A673 (cell line): ENCODE measurements at regions not wholly inside any gene's neighbourhood (a gene's known extent, or its start where the extent isn't known, plus 50 kb on each side); places are given as distances from the start of the nearest gene placed in this dataset.

Source experiments
- BruUV-seq: library from RNA; stranded (reverse); fragments of 400-500 nt; replicated peaks from 2 replicates; lab custom pipeline; 2021; lab: Mats Ljungman, UMichigan
- CTCF ChIA-PET: fragments of 300-600 bp; sonication (Branson Sonifier 250); formaldehyde crosslinking; loops from one replicate; lab custom pipeline; 2022; ENCODE audit warnings: antibody characterized with exemption; lab: Charles Lee
- POLR2A ChIA-PET: fragments of 300-600 bp; sonication (Branson Sonifier 250); formaldehyde crosslinking; loops from one replicate; lab custom pipeline; 2022; ENCODE audit warnings: antibody characterized with exemption; ENCODE audit not compliant: low non-redundant PET; lab: Charles Lee
- DNase-seq: peaks from one replicate; pipeline ENCODE4 v3.0.0-alpha.2; 2015; ENCODE audit warnings: low spot score
- H3K27ac ChIP-seq: fragments of 200-600 bp; sonication (generic); 2 replicates; pipeline ENCODE4 v1.5.1; 2016; ENCODE audit warnings: mixed run types, low read depth, mild to moderate bottlenecking, mixed read lengths, antibody characterized with exemption, low read length; ENCODE audit not compliant: poor library complexity, severe bottlenecking
- H3K27me3 ChIP-seq: fragments of 200-600 bp; sonication (generic); replicated peaks from 2 replicates; pipeline ENCODE4 v1.6.1; 2017; ENCODE audit warnings: mixed run types, low read depth, mild to moderate bottlenecking, mixed read lengths, antibody characterized with exemption, low read length; ENCODE audit not compliant: insufficient read depth, poor library complexity
- H3K36me3 ChIP-seq: fragments of 200-600 bp; sonication (generic); 2 replicates; pipeline ENCODE4 v1.6.1; 2016; ENCODE audit warnings: mixed run types, mild to moderate bottlenecking, mixed read lengths, antibody characterized with exemption, low read length; ENCODE audit not compliant: insufficient read depth, poor library complexity, severe bottlenecking
- H3K4me1 ChIP-seq: fragments of 200-600 bp; sonication (generic); 2 replicates; pipeline ENCODE4 v1.6.1; 2017; ENCODE audit warnings: mixed run types, mild to moderate bottlenecking, mixed read lengths, antibody characterized with exemption, low read length; ENCODE audit not compliant: insufficient read depth, poor library complexity, severe bottlenecking
- H3K4me3 ChIP-seq: fragments of 200-600 bp; sonication (generic); 2 replicates; pipeline ENCODE4 v1.5.1; 2016; ENCODE audit warnings: low read depth, mixed run types, mild to moderate bottlenecking, mixed read lengths, low read length; ENCODE audit not compliant: poor library complexity, severe bottlenecking
- H3K9me3 ChIP-seq: fragments of 200-600 bp; sonication (generic); 2 replicates; pipeline ENCODE4 v1.6.1; 2016; ENCODE audit warnings: mixed run types, low read depth, mild to moderate bottlenecking, mixed read lengths, antibody characterized with exemption, low read length; ENCODE audit not compliant: poor library complexity, severe bottlenecking
- CTCF ChIP-seq: fragments of 300-800, 200-600 bp; sonication (generic); conservative IDR thresholded peaks from 2 replicates; pipeline ENCODE4 v1.5.1; 2017; ENCODE audit warnings: low read depth, mild to moderate bottlenecking, antibody characterized with exemption, low read length, moderate library complexity, mixed read lengths
- EZH2 ChIP-seq: fragments of 200-600 bp; sonication (generic); IDR thresholded peaks from 2 replicates; pipeline ENCODE4 v1.6.1; 2017; ENCODE audit warnings: borderline replicate concordance, low read depth, mild to moderate bottlenecking, mixed read lengths, antibody characterized with exemption, low read length; ENCODE audit not compliant: poor library complexity, severe bottlenecking
- intact Hi-C: fragments of 100-400 bp; cut with micrococcal nuclease; formaldehyde crosslinking; loops from one replicate; pipeline ENCODE4 v1.10.0; 2022; ENCODE audit not compliant: unreplicated experiment

DNA sequence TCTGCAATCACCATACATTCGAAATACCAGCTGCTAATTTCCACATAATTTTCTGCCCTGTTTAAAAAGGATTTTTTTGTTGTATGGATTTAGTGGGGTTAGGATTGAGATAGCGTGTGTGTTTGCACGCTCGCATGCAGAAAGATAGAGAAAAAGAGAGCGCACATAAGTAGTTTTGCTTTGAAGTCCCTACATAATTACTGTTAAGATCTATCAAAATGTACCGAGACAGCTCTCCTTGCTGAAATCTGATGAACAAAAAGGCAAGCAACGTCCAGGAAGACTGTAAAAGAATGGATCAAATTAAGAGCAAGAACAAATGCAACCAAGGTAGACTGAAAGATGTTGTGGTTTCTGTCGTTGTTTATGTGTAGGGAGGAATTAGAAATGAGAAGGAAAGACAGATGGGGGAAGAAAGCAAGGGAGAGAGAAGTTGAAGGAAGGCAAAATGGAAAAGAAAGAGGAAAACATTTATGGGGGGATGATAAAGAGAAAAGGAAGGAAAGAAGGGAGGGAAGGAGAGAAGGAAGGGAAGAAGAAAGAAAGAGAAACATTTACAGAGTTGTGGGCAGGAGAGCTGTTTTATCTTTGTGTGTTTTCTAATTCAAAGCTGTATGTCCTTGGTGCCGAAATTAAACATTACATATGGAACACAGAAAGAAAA is 522.3 kb downstream of the MED13L start:
- intact Hi-C loops: no loop called here
- peaks cover 46% of the 10 kb centered on the region for H3K27me3 ChIP-seq
- BruUV-seq: no TSS peak
- TF ChIP-seq EZH2 (no peak), CTCF (no peak)
- CTCF ChIA-PET: interaction anchor here (0.7 kb wide), 1 partner anchor 1156 kb away, joined by 8 read pairs; no protein-coding TSS in a partner anchor
- no peaks in the 10 kb centered on the region for H3K36me3 ChIP-seq
- H3K4me1 ChIP-seq: no peaks in the 10 kb centered on the region
- no peak for DNase-seq
- H3K4me3 ChIP-seq: no peak overlapping the region
- H3K27ac ChIP-seq: no peak overlapping the region
- H3K9me3 ChIP-seq: no peaks in the 10 kb centered on the region
- POLR2A ChIA-PET: no interaction called here

- no peaks in the 10 kb centered on the region for H3K4me1 ChIP-seq
- H3K36me3 ChIP-seq: no peaks in the 10 kb centered on the region
- ChIA-PET CTCF (no interaction called here), POLR2A (no interaction called here)
- peak; percentile 65 for TF ChIP-seq CTCF
- TF ChIP-seq EZH2: no peak
- BruUV-seq: no TSS peak
- intact Hi-C loops: loop anchor here (1.0 to 5.0 kb wide), 2 partner anchors 1091 to 1771 kb away; no protein-coding TSS in a partner anchor
- H3K27me3 ChIP-seq: peaks cover 41% of the 10 kb centered on the region
- H3K9me3 ChIP-seq: no peaks in the 10 kb centered on the region
- no peak overlapping the region for H3K27ac ChIP-seq
- no peak overlapping the region for H3K4me3 ChIP-seq
- peak; percentile 62 for DNase-seq
These were observed 524.4 kb downstream of the MED13L start for GRCh38 chr12:115752913-115753726.

DNA sequence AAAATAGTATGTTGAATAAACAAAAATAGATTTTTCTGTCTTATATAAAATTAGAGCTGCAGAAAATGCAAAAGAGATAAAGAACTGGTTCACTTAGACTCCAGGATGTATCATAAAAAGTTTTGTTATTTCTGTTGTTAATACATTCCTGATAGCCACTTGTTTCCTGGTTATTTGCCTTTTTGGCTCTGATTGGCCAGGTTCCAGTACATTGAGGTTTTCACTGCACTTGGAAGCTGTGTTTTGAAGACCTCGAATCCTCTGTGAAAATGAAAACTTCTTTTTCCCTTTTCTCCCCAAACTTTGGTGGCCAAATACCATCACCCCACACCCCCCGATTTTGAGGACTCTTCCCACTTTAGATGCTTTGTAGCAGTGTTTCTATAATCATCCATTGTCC is 525.3 kb downstream of the MED13L start:
- CTCF ChIA-PET: no interaction called here
- no peak for DNase-seq
- Histone ChIP-seq H3K27ac (no peak overlapping the region), H3K4me1 (no peaks in the 10 kb centered on the region), H3K27me3 (peaks cover 31% of the 10 kb centered on the region), H3K4me3 (no peak overlapping the region), H3K36me3 (no peaks in the 10 kb centered on the region), H3K9me3 (no peaks in the 10 kb centered on the region)
- BruUV-seq: no TSS peak
- POLR2A ChIA-PET: no interaction called here
- intact Hi-C loops: loop anchor here (5.0 kb wide), 1 partner anchor 1770 kb away; no protein-coding TSS in a partner anchor
- no peak for TF ChIP-seq EZH2
- no peak for TF ChIP-seq CTCF
